ENCODE measurements at regions not wholly inside any gene's neighbourhood (a gene's known extent, or its start where the extent isn't known, plus 50 kb on each side); places are given as distances from the start of the nearest gene placed in this dataset.
A peak's percentile ranks its signal among the peaks of the same experiment; 100 is the strongest.

GRCh38 chr13:86201477-86201876 lies 402.3 kb upstream of the SLITRK6 start:
- no peak for DNase-seq (ENCODE audit: low read depth, low spot score)

- peak; percentile 5 for DNase-seq (ENCODE audit: low read depth, low spot score)
Observed at GRCh38 chr13:86193281-86193680, 394.1 kb upstream of the SLITRK6 start.

DNA sequence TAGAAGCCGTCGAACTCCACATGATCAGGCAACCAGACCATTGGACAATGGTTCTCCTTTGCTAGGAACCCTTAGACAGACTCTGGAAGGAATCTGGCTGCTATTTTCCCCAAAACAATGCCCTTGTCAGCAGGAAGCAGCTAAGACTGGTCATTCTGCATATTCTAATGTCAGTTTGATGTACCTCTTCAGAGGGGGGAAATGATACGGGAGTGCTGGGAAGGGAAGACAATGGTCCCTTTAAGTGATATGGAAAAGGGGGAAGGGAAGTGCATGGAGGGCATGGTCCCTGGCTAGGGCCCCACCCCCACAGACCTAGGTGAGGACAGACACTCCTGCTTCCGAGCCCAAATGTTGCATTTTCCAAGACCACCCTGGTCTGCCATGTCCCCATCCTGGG lies 389.0 kb upstream of the SLITRK6 start:
- DNase-seq (ENCODE audit: low read depth, low spot score) = no peak

- DNase-seq (ENCODE audit: low read depth, low spot score) = no peak
Observed at GRCh38 chr13:86185636-86186035, 386.4 kb upstream of the SLITRK6 start.

GRCh38 chr13:86185107-86185506 lies 385.9 kb upstream of the SLITRK6 start:
- no peak for DNase-seq (ENCODE audit: low read depth, low spot score)

GRCh38 chr13:86174622-86175021 lies 375.4 kb upstream of the SLITRK6 start:
- DNase-seq (ENCODE audit: low read depth, low spot score) = no peak

DNA sequence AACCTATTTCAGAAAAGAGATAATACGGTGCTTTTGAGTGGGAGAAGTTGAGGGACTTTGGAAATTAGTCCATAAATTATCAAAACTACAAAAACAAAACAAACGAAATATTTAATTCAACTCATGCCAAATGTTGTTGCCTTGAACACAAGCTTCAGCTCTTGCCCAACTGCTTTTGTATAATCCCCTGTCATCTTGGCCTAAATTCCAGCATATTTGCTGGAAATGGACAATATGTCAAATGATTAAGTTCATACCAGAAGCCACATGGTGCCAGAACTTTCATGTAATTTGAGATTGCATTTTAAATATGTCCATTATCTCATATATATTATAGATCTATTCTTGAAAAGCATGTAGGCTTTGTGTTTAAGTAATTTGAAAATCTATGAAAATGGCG lies 373.7 kb upstream of the SLITRK6 start:
- no peak for DNase-seq (ENCODE audit: low read depth, low spot score)

DNA sequence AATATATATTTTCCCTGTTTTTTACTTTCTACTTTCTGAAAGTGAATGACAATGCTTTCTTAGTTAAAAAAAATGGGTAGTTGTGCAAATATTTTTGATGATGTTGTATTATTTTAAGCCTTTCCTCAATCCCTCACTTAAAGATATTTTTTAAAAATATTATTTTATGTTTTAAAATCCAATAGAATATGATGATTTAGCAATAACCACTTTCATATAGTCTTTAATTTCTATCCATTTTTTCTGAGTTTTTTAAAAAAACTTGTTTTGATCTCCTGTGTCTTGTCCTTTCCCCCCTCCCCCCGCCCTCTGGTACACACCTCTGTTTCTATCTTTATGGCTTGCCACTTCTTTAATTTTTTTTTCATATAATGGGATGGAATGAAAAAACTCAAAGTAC lies 362.0 kb upstream of the SLITRK6 start:
- no peak for DNase-seq (ENCODE audit: low read depth, low spot score)

GRCh38 chr13:86155756-86156155 lies 356.5 kb upstream of the SLITRK6 start:
- no peak for DNase-seq (ENCODE audit: low read depth, low spot score)

GRCh38 chr13:86142080-86142479 lies 342.9 kb upstream of the SLITRK6 start:
- no peak for DNase-seq (ENCODE audit: low read depth, low spot score)

GRCh38 chr13:86135856-86136255 lies 336.6 kb upstream of the SLITRK6 start:
- DNase-seq (ENCODE audit: low read depth, low spot score) = no peak

DNA sequence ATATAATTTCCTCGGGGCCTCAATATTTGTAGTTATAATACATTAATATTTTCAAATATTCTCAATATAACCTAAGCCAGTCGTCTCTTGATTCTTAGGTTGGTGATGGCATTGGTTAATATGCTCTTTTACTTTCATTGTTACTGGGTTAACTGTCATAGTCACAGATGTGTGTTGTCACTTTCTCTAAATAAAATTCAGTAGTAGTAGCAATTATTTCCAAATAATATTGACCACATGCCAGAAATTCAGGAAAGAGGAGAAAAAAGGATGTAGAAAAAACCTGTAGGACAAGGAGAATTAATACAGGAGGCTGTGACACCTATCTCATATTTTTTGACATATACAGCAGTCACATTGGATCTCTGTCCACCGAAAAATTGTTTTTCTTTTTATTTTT lies 322.7 kb upstream of the SLITRK6 start:
- no peak for DNase-seq (ENCODE audit: low read depth, low spot score)

GRCh38 chr13:86109107-86109506 lies 309.9 kb upstream of the SLITRK6 start:
- DNase-seq (ENCODE audit: low read depth, low spot score) = no peak

- no peak for DNase-seq (ENCODE audit: low read depth, low spot score)
Observed at GRCh38 chr13:86108334-86108733, 309.1 kb upstream of the SLITRK6 start.

DNA sequence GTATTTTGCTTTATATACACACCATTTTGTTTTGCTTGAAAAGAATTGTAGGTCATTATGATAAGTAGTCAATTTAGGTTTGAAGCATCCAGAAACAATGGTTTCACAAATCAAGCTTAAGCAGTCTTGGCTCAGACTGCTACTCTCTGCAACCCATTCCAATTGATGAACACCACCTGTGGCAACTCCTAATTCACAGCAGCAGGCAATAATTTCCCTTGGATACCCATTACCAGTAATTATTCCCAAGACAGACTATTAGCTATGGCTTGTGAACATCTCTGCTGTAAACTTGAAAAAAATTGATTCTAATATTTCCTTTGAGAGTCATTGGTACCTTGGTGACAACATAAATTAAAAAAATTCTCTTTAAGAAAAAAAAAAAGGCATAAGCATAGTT lies 299.3 kb upstream of the SLITRK6 start:
- DNase-seq (ENCODE audit: low read depth, low spot score) = no peak

DNA sequence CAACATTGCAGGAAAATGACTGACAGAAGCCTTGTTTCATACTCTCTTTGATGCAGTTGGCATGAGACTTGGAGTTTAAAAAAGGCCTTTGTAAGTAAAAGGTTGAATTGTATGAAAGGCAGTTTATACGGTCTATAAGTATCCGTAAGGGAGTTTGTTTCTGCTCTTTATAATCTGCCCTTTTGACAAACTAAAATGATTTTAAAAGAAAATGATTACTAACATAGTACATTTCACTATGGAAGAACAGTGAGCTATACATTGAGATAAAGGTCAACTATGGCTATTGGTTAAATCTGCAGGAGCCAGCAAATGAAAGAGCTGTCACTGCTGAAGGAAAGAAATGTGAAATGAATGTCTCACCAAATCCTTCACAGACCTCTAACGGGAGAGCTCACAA lies 296.1 kb upstream of the SLITRK6 start:
- DNase-seq (ENCODE audit: low read depth, low spot score) = no peak

GRCh38 chr13:86090181-86090580 lies 291.0 kb upstream of the SLITRK6 start:
- DNase-seq (ENCODE audit: low read depth, low spot score) = no peak

GRCh38 chr13:86087244-86087643 lies 288.0 kb upstream of the SLITRK6 start:
- DNase-seq (ENCODE audit: low read depth, low spot score) = no peak

DNA sequence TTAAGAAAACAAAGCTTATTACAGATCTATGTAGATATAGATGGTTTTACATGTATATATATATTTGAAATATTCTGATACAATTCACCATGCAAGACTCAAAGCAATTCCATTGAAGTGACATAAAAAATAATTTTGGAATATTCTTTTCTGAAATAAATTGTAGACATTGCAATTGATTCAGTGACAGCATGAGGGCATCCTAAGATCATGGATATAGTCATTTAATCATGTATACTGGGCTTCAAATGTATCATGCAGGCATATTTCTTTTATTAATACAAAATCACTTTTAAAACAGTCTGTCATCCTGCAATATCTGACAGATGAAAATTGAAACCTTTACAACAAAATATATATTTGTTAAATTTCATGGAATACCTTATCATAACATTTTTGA lies 286.7 kb upstream of the SLITRK6 start:
- DNase-seq (ENCODE audit: low read depth, low spot score) = peak; percentile 1

- DNase-seq (ENCODE audit: low read depth, low spot score) = no peak
Observed at GRCh38 chr13:86082121-86082520, 282.9 kb upstream of the SLITRK6 start.

DNA sequence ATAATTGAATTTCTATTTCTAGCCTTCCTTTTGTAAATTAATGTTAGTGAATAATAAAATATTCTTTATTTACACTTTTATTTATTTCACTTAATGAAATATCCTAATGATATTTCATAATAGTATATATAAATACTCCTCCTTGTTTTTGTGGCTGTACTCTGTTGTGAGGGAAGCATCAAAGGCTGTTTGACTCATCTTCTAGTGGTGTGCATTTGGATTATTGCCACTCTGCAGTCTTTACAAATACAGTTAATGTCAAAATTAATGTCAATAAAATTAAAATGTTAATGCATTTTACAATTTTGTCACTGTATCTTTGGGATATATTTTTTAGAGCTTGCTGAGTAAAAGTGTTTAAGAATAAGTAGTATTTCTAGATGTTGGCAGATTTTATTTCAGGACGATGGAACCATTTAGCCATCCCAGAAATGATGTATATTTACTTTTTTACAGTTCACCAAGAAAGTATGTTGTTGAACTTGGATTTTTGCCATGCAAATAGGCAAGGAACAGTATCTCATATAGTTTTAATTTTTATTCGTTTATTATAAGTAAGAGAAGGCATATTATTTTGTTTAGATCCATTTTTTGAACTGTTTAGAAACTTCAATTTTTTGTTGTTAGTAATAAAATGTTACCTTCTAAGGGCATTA lies 281.2 kb upstream of the SLITRK6 start:
- DNase-seq (ENCODE audit: low read depth, low spot score) = peak; percentile 0

DNA sequence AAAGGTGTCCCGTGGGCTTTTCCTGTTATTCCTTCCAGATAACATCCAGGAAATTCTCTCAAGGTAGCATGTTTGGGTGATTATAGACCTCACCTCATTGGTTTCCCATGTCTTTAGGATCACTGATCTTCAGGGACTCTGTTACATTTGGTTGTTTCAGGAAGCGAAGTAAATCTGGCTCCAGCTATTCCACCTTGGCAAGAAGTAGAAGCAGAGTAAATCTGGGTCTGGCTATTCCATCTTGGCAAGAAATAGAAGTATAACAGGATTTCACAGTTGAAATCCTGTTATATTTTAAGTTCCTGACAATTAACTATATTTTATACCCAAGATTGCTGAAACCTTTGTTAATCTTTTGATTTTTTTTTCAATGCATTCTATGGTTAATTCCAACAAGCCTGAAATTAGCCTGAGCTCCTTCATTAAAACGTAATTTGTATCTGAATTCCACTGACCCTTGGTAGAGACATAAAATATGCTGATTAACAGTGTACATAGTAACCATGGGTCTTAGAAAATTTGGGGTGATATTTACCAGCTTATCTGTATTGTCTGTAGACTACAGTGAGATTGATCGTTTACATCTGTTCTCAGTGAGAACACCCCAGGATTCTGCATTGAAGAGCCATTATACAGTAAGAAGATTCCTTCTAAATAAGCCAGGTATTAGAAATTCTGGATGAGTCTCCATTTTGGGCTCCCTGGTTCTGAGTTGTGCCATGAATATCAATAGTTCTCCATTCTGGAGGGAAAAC lies 267.6 kb upstream of the SLITRK6 start:
- no peak for DNase-seq (ENCODE audit: low read depth, low spot score)

- DNase-seq (ENCODE audit: low read depth, low spot score) = no peak
Observed at GRCh38 chr13:86052141-86052540, 252.9 kb upstream of the SLITRK6 start.
